Skeletal muscle cell (primary cell): ENCODE measurements at regions not wholly inside any gene's neighbourhood (a gene's known extent, or its start where the extent isn't known, plus 50 kb on each side); places are given as distances from the start of the nearest gene placed in this dataset.
"Not testable (repeated sequence)": the region's sequence is repeated elsewhere in the genome, so short reads cannot be mapped to it uniquely, and the experiment has no call there.

Experiments used
- DNase-seq: peaks from one replicate; pipeline ENCODE4 v3.0.0-alpha.2; 2010; ENCODE audit warnings: low read depth
- H3K4me3 ChIP-seq: 2 replicates; pipeline ENCODE4 v1.5.1; 2011; ENCODE audit warnings: low read depth, mild to moderate bottlenecking, control low read depth, low read length, moderate library complexity

GRCh38 chr15:81789403-81789802, 256.4 kb downstream of the MEX3B start:
- no peak overlapping the region for H3K4me3 ChIP-seq
- no peak for DNase-seq

- H3K4me3 ChIP-seq = no peak overlapping the region
- DNase-seq = no peak
Observed at GRCh38 chr15:81786776-81787175, 259.0 kb downstream of the MEX3B start.

- DNase-seq = no peak
Observed at GRCh38 chr15:81785679-81786078, 260.1 kb downstream of the MEX3B start.

GRCh38 chr15:81785181-81785580, 260.6 kb downstream of the MEX3B start:
- H3K4me3 ChIP-seq = no peak overlapping the region
- no peak for DNase-seq

More at GRCh38 chr15:81785679-81786078, 260.1 kb downstream of the MEX3B start:
- no peak overlapping the region for H3K4me3 ChIP-seq

- DNase-seq = no peak
- H3K4me3 ChIP-seq = no peak overlapping the region
Observed at GRCh38 chr15:81784751-81785150, 261.1 kb downstream of the MEX3B start.

GRCh38 chr15:81783586-81783985, 262.2 kb downstream of the MEX3B start:
- no peak for DNase-seq

GRCh38 chr15:81783076-81783475, 262.7 kb downstream of the MEX3B start:
- no peak overlapping the region for H3K4me3 ChIP-seq
- DNase-seq = no peak

More at GRCh38 chr15:81783586-81783985, 262.2 kb downstream of the MEX3B start:
- H3K4me3 ChIP-seq = no peak overlapping the region

- DNase-seq = no peak
- H3K4me3 ChIP-seq = no peak overlapping the region
Observed at GRCh38 chr15:81781395-81781794, 264.4 kb downstream of the MEX3B start.

GRCh38 chr15:81780966-81781365, 264.9 kb downstream of the MEX3B start:
- no peak for DNase-seq
- H3K4me3 ChIP-seq = no peak overlapping the region

GRCh38 chr15:81779181-81779580, 266.6 kb downstream of the MEX3B start:
- DNase-seq = no peak
- no peak overlapping the region for H3K4me3 ChIP-seq

GRCh38 chr15:81777546-81777945, 268.3 kb downstream of the MEX3B start:
- DNase-seq = no peak
- no peak overlapping the region for H3K4me3 ChIP-seq

- H3K4me3 ChIP-seq = no peak overlapping the region
- no peak for DNase-seq
Observed at GRCh38 chr15:81776976-81777375, 268.8 kb downstream of the MEX3B start.

- not testable (repeated sequence) for H3K4me3 ChIP-seq, DNase-seq
Observed at GRCh38 chr15:81775779-81776178, 270.0 kb downstream of the MEX3B start.

- H3K4me3 ChIP-seq = no peak overlapping the region
- DNase-seq = no peak
Observed at GRCh38 chr15:81774309-81774708, 271.5 kb downstream of the MEX3B start.

GRCh38 chr15:81768773-81769172, 277.0 kb downstream of the MEX3B start:
- H3K4me3 ChIP-seq = no peak overlapping the region
- no peak for DNase-seq

- no peak overlapping the region for H3K4me3 ChIP-seq
- no peak for DNase-seq
Observed at GRCh38 chr15:81766829-81767475, 278.9 kb downstream of the MEX3B start.

GRCh38 chr15:81765816-81766215, 280.0 kb downstream of the MEX3B start:
- no peak overlapping the region for H3K4me3 ChIP-seq

GRCh38 chr15:81763304-81763703, 282.5 kb downstream of the MEX3B start:
- H3K4me3 ChIP-seq = no peak overlapping the region
- no peak for DNase-seq

More at GRCh38 chr15:81765816-81766215, 280.0 kb downstream of the MEX3B start:
- DNase-seq = no peak

- H3K4me3 ChIP-seq = no peak overlapping the region
- DNase-seq = no peak
Observed at GRCh38 chr15:81760686-81761085, 285.1 kb downstream of the MEX3B start.

- no peak overlapping the region for H3K4me3 ChIP-seq
- no peak for DNase-seq
Observed at GRCh38 chr15:81758818-81759284, 287.0 kb downstream of the MEX3B start.

- no peak overlapping the region for H3K4me3 ChIP-seq
- no peak for DNase-seq
Observed at GRCh38 chr15:81755626-81756025, 290.2 kb downstream of the MEX3B start.
